ENCODE measurements at regions not wholly inside any gene's neighbourhood (a gene's known extent, or its start where the extent isn't known, plus 50 kb on each side); places are given as distances from the start of the nearest gene placed in this dataset.

- no peak for DNase-seq
Observed at GRCh38 chr22:22346401-22347107, 102.0 kb downstream of the VPREB1 start.

GRCh38 chr22:22348127-22348814 lies 103.7 kb downstream of the VPREB1 start:
- DNase-seq = peak; percentile 12

GRCh38 chr22:22348815-22349454 lies 104.3 kb downstream of the VPREB1 start:
- DNase-seq = no peak

- no peak for DNase-seq
Observed at GRCh38 chr22:22349455-22349836, 104.9 kb downstream of the VPREB1 start.

- no peak for DNase-seq
Observed at GRCh38 chr22:22351366-22351765, 106.8 kb downstream of the VPREB1 start.

- DNase-seq = no peak
Observed at GRCh38 chr22:22352371-22352999, 107.9 kb downstream of the VPREB1 start.

GRCh38 chr22:22355096-22355834 lies 110.7 kb downstream of the VPREB1 start:
- DNase-seq = no peak

GRCh38 chr22:22357024-22357883 lies 112.7 kb downstream of the VPREB1 start:
- DNase-seq = peak; percentile 90

GRCh38 chr22:22358152-22358551 lies 113.6 kb downstream of the VPREB1 start:
- DNase-seq = no peak

- no peak for DNase-seq
Observed at GRCh38 chr22:22358686-22359085, 114.1 kb downstream of the VPREB1 start.

- no peak for DNase-seq
Observed at GRCh38 chr22:22359465-22359864, 114.9 kb downstream of the VPREB1 start.

- DNase-seq = no peak
Observed at GRCh38 chr22:22360014-22360413, 115.4 kb downstream of the VPREB1 start.

- no peak for DNase-seq
Observed at GRCh38 chr22:22362311-22362710, 117.7 kb downstream of the VPREB1 start.

GRCh38 chr22:22362936-22363335 lies 118.3 kb downstream of the VPREB1 start:
- DNase-seq = no peak

GRCh38 chr22:22364207-22364606 lies 119.6 kb downstream of the VPREB1 start:
- no peak for DNase-seq

GRCh38 chr22:22366537-22366936 lies 122.0 kb downstream of the VPREB1 start:
- DNase-seq = no peak

- no peak for DNase-seq
Observed at GRCh38 chr22:22368516-22368915, 123.9 kb downstream of the VPREB1 start.

- DNase-seq = peak; percentile 85
Observed at GRCh38 chr22:22369219-22369963, 124.8 kb downstream of the VPREB1 start.

- no peak for DNase-seq
Observed at GRCh38 chr22:22369964-22370270, 125.3 kb downstream of the VPREB1 start.

GRCh38 chr22:22371031-22371541 lies 126.5 kb downstream of the VPREB1 start:
- no peak for DNase-seq

GRCh38 chr22:22372086-22372485 lies 127.5 kb downstream of the VPREB1 start:
- DNase-seq = no peak
